Mesendoderm (in vitro differentiated cells): ENCODE measurements at regions not wholly inside any gene's neighbourhood (a gene's known extent, or its start where the extent isn't known, plus 50 kb on each side); places are given as distances from the start of the nearest gene placed in this dataset.

ENCODE experiments used
- DNase-seq: peaks from one replicate; pipeline ENCODE4 v3.0.0; 2013
- H2AK5ac ChIP-seq: 2 replicates; pipeline ENCODE4 v1.6.1; 2013; ENCODE audit warnings: low read length, inconsistent platforms
- H2BK120ac ChIP-seq: 2 replicates; pipeline ENCODE4 v1.6.1; 2013; ENCODE audit warnings: low read depth, mild to moderate bottlenecking, low read length, moderate library complexity, mixed read lengths
- H2BK15ac ChIP-seq: replicated peaks from 2 replicates; pipeline ENCODE4 v1.6.1; 2013; ENCODE audit warnings: low read depth, mild to moderate bottlenecking, moderate library complexity
- H2BK5ac ChIP-seq: 2 replicates; pipeline ENCODE4 v1.6.1; 2013; ENCODE audit warnings: low read length, inconsistent platforms
- H3K18ac ChIP-seq: 2 replicates; pipeline ENCODE4 v1.6.1; 2013; ENCODE audit warnings: mild to moderate bottlenecking, low read length, mixed read lengths
- H3K23ac ChIP-seq: one replicate; pipeline ENCODE4 v1.6.1; 2013; ENCODE audit warnings: low read length
- H3K27ac ChIP-seq: 2 replicates; pipeline ENCODE4 v1.5.1; 2013; ENCODE audit warnings: low read depth, mild to moderate bottlenecking, inconsistent platforms, low read length, moderate library complexity
- H3K27me3 ChIP-seq: 2 replicates; pipeline ENCODE4 v1.6.1; 2013; ENCODE audit warnings: low read length, control low read depth, mild to moderate bottlenecking, inconsistent platforms; ENCODE audit not compliant: insufficient read depth, poor library complexity
- H3K36me3 ChIP-seq: 2 replicates; pipeline ENCODE4 v1.6.1; 2013; ENCODE audit warnings: low read length, inconsistent platforms; ENCODE audit not compliant: control insufficient read depth, insufficient read depth
- H3K4ac ChIP-seq: one replicate; pipeline ENCODE4 v1.6.1; 2013; ENCODE audit warnings: low read depth, mild to moderate bottlenecking, low read length, moderate library complexity
- H3K4me1 ChIP-seq: 2 replicates; pipeline ENCODE4 v1.6.1; 2013; ENCODE audit warnings: low read depth, low read length, inconsistent platforms; ENCODE audit not compliant: control insufficient read depth
- H3K4me2 ChIP-seq: 2 replicates; pipeline ENCODE4 v1.6.1; 2013; ENCODE audit warnings: low read length
- H3K4me3 ChIP-seq: 2 replicates; pipeline ENCODE4 v1.5.1; 2013; ENCODE audit warnings: mild to moderate bottlenecking, low read length
- H3K56ac ChIP-seq: one replicate; pipeline ENCODE4 v1.6.1; 2013; ENCODE audit warnings: low read length
- H3K79me1 ChIP-seq: 2 replicates; pipeline ENCODE4 v1.6.1; 2013; ENCODE audit warnings: low read length, inconsistent platforms
- H3K79me2 ChIP-seq: 2 replicates; pipeline ENCODE4 v1.6.1; 2013; ENCODE audit warnings: mild to moderate bottlenecking, low read length; ENCODE audit not compliant: control insufficient read depth, insufficient read depth
- H3K9ac ChIP-seq: 2 replicates; pipeline ENCODE4 v1.6.1; 2013; ENCODE audit warnings: low read length, inconsistent platforms
- H4K5ac ChIP-seq: one replicate; pipeline ENCODE4 v1.6.1; 2013; ENCODE audit warnings: low read length
- H4K8ac ChIP-seq: one replicate; pipeline ENCODE4 v1.6.1; 2013; ENCODE audit warnings: low read depth, mild to moderate bottlenecking, control low read depth, low read length, moderate library complexity
- WGBS: extraction: QIAGEN DNeasy Blood & Tissue Kit; methylation state at CpG from one replicate; pipeline ENCODE4 v1.1.7; 2013; ENCODE audit warnings: low lambda C conversion rate, missing lambda C conversion rate; ENCODE audit not compliant: insufficient coverage; ENCODE audit errors: extremely low coverage; 5-methylcytosine and 5-hydroxymethylcytosine counted together

DNA sequence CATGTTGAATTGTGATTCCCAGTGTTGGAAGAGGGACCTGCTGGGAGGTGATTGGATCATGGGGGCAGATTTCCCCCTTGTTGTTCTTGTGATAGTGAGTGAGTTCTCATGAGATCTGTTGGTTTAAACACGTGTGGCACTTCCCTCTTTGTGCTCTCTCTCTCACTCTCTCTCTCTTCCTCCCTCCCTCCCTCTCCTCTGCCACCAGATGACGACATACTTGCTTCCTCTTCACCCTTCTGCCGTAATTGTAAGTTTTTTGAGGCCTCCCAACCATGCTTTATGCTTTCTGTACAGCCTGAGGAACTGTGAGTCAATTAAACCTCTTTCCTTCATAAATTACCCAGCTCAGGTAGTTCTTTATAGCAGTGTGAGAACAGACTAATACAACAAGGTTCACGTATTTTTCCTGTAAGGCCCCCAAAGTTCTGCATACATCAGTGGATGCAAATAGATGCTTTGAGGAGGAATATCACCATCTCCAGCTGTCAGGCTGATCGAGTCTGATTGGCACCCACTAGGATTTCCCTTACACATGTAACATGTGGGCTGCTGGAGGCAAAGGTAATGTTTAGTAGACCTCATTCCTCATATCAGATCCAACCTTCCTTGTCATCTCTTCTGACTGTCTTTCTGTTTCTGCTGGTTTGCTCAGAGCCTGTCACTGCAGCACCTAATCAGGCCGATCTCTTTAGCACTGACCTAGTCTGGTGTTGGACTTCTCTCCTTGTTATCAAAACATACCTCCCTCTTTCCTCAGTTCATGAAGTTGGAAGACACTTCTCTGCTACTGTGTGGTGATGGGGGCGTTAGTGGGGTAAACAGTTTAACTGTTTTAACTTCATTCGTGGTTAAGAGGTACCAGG is 54.3 kb upstream of the BACH2 start:
- H2BK15ac ChIP-seq = no peak overlapping the region
- H3K23ac ChIP-seq = no peak overlapping the region
- H3K27ac ChIP-seq = no peak overlapping the region

DNA sequence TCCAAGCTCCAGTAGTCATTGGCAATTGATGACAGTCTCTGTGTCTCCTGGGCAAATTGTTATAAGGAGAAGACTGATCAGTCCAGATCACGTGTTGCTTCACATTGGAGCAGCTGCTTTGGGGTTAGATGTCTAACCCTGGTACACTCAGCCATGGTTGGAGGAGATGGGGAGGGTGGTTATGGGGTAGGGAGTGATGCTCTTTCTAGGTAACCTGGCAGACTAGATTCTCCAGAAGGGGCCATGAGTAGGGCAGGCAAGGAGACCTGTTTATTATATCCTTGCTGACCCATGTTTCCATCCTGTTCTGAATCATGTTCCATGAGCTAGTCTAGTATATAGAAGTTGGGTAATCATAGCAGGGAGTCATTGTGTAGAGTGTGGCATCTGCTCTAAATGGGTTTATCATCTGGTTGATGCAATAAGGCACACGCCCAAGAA is 50.8 kb upstream of the BACH2 start:
- no peak for DNase-seq
- H3K18ac ChIP-seq = no peak overlapping the region
- no CpG with 5 or more reads among the region's 2 CpGs for WGBS
- no peak overlapping the region for H3K27ac ChIP-seq
- H3K36me3 ChIP-seq = no peaks in the 10 kb centered on the region
- no peaks in the 10 kb centered on the region for H3K79me1 ChIP-seq
- no peak overlapping the region for H3K4me2 ChIP-seq
- no peak overlapping the region for H3K56ac ChIP-seq
- H2AK5ac ChIP-seq = no peak overlapping the region
- H2BK5ac ChIP-seq = no peak overlapping the region
- no peak overlapping the region for H2BK15ac ChIP-seq
- no peak overlapping the region for H3K9ac ChIP-seq
- no peaks in the 10 kb centered on the region for H3K4me1 ChIP-seq
- H3K27me3 ChIP-seq = no peaks in the 10 kb centered on the region
- H4K5ac ChIP-seq = no peak overlapping the region
- no peak overlapping the region for H4K8ac ChIP-seq
- H3K79me2 ChIP-seq = no peaks in the 10 kb centered on the region
- H2BK120ac ChIP-seq = no peak overlapping the region
- no peak overlapping the region for H3K23ac ChIP-seq
- no peak overlapping the region for H3K4me3 ChIP-seq
- no peak overlapping the region for H3K4ac ChIP-seq

More for the DNA sequence above, 54.3 kb upstream of the BACH2 start:
- Histone ChIP-seq H3K4me3 (no peak overlapping the region), H3K9ac (no peak overlapping the region), H4K5ac (no peak overlapping the region), H3K4me2 (no peak overlapping the region), H3K4me1 (no peaks in the 10 kb centered on the region), H2AK5ac (no peak overlapping the region), H3K79me2 (no peaks in the 10 kb centered on the region), H3K56ac (no peak overlapping the region), H4K8ac (no peak overlapping the region), H2BK120ac (no peak overlapping the region), H3K27me3 (no peaks in the 10 kb centered on the region), H3K36me3 (no peaks in the 10 kb centered on the region), H2BK5ac (no peak overlapping the region), H3K18ac (no peak overlapping the region), H3K4ac (no peak overlapping the region), H3K79me1 (no peaks in the 10 kb centered on the region)
- no CpG with 5 or more reads among the region's 8 CpGs for WGBS
- peak; percentile 40 for DNase-seq

DNA sequence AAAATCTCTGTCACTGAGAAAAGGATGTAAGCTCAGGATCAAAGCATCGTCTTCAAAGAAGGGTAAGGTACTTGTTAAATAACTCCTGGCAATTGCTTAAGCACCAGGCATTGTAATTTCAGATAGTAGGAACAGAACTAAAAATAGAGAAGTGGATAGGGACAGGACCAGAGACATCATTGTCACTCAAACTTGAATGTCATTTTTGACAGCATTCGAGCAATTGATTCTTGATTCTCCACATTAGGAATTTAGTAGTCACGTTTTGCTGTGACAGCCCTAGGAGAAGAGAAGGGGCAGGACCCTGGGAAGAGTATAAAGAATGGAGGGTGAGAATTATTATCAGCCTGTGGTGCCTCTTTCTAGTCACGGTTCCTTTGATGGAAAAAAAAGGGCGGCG is 50.1 kb upstream of the BACH2 start:
- Histone ChIP-seq H2AK5ac (no peak overlapping the region), H3K56ac (no peak overlapping the region), H4K8ac (no peak overlapping the region), H2BK120ac (no peak overlapping the region), H3K18ac (no peak overlapping the region), H3K23ac (no peak overlapping the region), H2BK5ac (no peak overlapping the region), H4K5ac (no peak overlapping the region), H3K4me2 (no peak overlapping the region), H3K27me3 (no peaks in the 10 kb centered on the region), H3K4ac (no peak overlapping the region), H3K9ac (no peak overlapping the region), H3K79me2 (no peaks in the 10 kb centered on the region), H3K79me1 (no peaks in the 10 kb centered on the region), H3K27ac (no peak overlapping the region), H3K36me3 (no peaks in the 10 kb centered on the region), H3K4me1 (no peaks in the 10 kb centered on the region), H3K4me3 (no peak overlapping the region), H2BK15ac (no peak overlapping the region)
- no CpG with 5 or more reads among the region's 6 CpGs for WGBS
- no peak for DNase-seq
